H1 (cell line): ENCODE measurements at regions not wholly inside any gene's neighbourhood (a gene's known extent, or its start where the extent isn't known, plus 50 kb on each side); places are given as distances from the start of the nearest gene placed in this dataset.

ENCODE experiments used
- CTCF ChIA-PET: fragments of 300-600 bp; sonication (Branson Sonifier 250); formaldehyde crosslinking; loops from one replicate; lab custom pipeline; 2021; ENCODE audit not compliant: partially characterized antibody; lab: Charles Lee
- POLR2A ChIA-PET: fragments of 300-600 bp; sonication (Branson Sonifier 250); formaldehyde crosslinking; loops from one replicate; lab custom pipeline; 2021; ENCODE audit warnings: inconsistent platforms; ENCODE audit not compliant: partially characterized antibody; lab: Charles Lee
- DNase-seq, 2 experiments: peaks; one replicate each; pipeline versions ENCODE4 v3.0.0 to v3.0.0-alpha.2; 2010 to 2022; ENCODE audit warnings: low spot score in 2 of 2, low read depth in 1 of 2, mixed read lengths in 1 of 2
- FAIRE-seq: peaks from 2 replicates; lab custom pipeline; 2011; peaks lifted over from hg19 to GRCh38; lab: Jason Lieb, UNC
- H2AFZ ChIP-seq: 2 replicates; pipeline ENCODE4 v1.8.1; 2012; ENCODE audit warnings: low read length, inconsistent platforms
- H2AK5ac ChIP-seq: 2 replicates; pipeline ENCODE4 v1.6.1; 2013; ENCODE audit warnings: low read depth, low read length
- H2BK120ac ChIP-seq: replicated peaks from 2 replicates; pipeline ENCODE3; 2013; ENCODE audit warnings: low read depth, low read length, inconsistent platforms
- H2BK12ac ChIP-seq: 2 replicates; pipeline ENCODE4 v1.6.1; 2013; ENCODE audit warnings: low read depth, low read length
- H2BK15ac ChIP-seq: 2 replicates; pipeline ENCODE4 v1.6.1; 2013; ENCODE audit warnings: low read length
- H2BK20ac ChIP-seq: 2 replicates; pipeline ENCODE4 v1.6.1; 2013; ENCODE audit warnings: low read length
- H2BK5ac ChIP-seq: 2 replicates; pipeline ENCODE4 v1.6.1; 2013; ENCODE audit warnings: low read depth, low read length
- H3K14ac ChIP-seq: 2 replicates; pipeline ENCODE4 v1.6.1; 2013; ENCODE audit warnings: inconsistent platforms; ENCODE audit not compliant: insufficient read length
- H3K18ac ChIP-seq: 2 replicates; pipeline ENCODE4 v1.6.1; 2013; ENCODE audit warnings: low read length; ENCODE audit errors: extremely low read depth
- H3K23ac ChIP-seq: 2 replicates; pipeline ENCODE4 v1.6.1; 2013; ENCODE audit warnings: inconsistent platforms; ENCODE audit not compliant: insufficient read length
- H3K23me2 ChIP-seq: 2 replicates; pipeline ENCODE4 v1.6.1; 2013; ENCODE audit warnings: low read depth, low read length
- H3K27ac ChIP-seq: 2 replicates; pipeline ENCODE4 v1.6.1; 2011; ENCODE audit warnings: low read depth, low read length, inconsistent platforms
- H3K27me3 ChIP-seq, 4 experiments: replicated peaks in 1 of 4; 1 replicate in 1 of 4; 2 replicates in 3 of 4; pipeline versions ENCODE4 v1.6.1 to v1.8.1; 2011 to 2013; ENCODE audit warnings: low read length in 3 of 4, mild to moderate bottlenecking in 3 of 4, inconsistent platforms in 2 of 4, mixed read lengths in 2 of 4, moderate library complexity in 1 of 4; ENCODE audit not compliant: control insufficient read depth in 3 of 4, insufficient read depth in 3 of 4; ENCODE audit errors: extremely low read depth in 1 of 4
- H3K36me3 ChIP-seq, 4 experiments: 2 replicates each; pipeline versions ENCODE4 v1.6.1 to v1.8.1; 2011 to 2013; ENCODE audit warnings: mild to moderate bottlenecking in 4 of 4, low read length in 3 of 4, moderate library complexity in 2 of 4, control low read depth in 1 of 4, inconsistent platforms in 1 of 4; ENCODE audit not compliant: insufficient read depth in 4 of 4, control insufficient read depth in 2 of 4
- H3K4ac ChIP-seq: replicated peaks from 2 replicates; pipeline ENCODE3; 2013; ENCODE audit warnings: low read length, low read depth, mixed read lengths, inconsistent platforms; ENCODE audit not compliant: insufficient read length
- H3K4me1 ChIP-seq, 4 experiments: replicated peaks in 1 of 4; 1 replicate in 1 of 4; 2 replicates in 3 of 4; pipeline versions ENCODE4 v1.6.1 to v1.8.1; 2011 to 2013; ENCODE audit warnings: low read length in 3 of 4, inconsistent platforms in 2 of 4, mixed read lengths in 1 of 4; ENCODE audit not compliant: insufficient read depth in 4 of 4, control insufficient read depth in 3 of 4
- H3K4me2 ChIP-seq, 2 experiments: 2 replicates each; pipeline versions ENCODE4 v1.6.1 to v1.8.1; 2011 to 2013; ENCODE audit warnings: low read depth in 2 of 2, low read length in 2 of 2, control low read depth in 1 of 2, inconsistent platforms in 1 of 2, mild to moderate bottlenecking in 1 of 2; ENCODE audit not compliant: insufficient read depth in 1 of 2
- H3K4me3 ChIP-seq, 4 experiments: fragments of 200-600, 300-600 bp in 1 of 4; sonication (generic), shearing (Covaris generic), sonication (Bioruptor Twin) in 1 of 4; 2 replicates each; pipeline versions ENCODE4 v1.5.1 to v1.8.1; 2011 to 2016; ENCODE audit warnings: low read length in 4 of 4, low read depth in 3 of 4, control low read depth in 2 of 4, inconsistent platforms in 2 of 4, mild to moderate bottlenecking in 2 of 4, mixed read lengths in 1 of 4, moderate library complexity in 1 of 4; ENCODE audit not compliant: insufficient read depth in 2 of 4; ENCODE audit errors: extremely low read depth in 1 of 4
- H3K56ac ChIP-seq: replicated peaks from 2 replicates; pipeline ENCODE3; 2013; ENCODE audit warnings: low read depth, mild to moderate bottlenecking, mixed read lengths, low read length, inconsistent platforms; ENCODE audit not compliant: insufficient read length
- H3K79me1 ChIP-seq: 2 replicates; pipeline ENCODE4 v1.6.1; 2013; ENCODE audit warnings: low read depth, low read length, control low read depth
- H3K79me2 ChIP-seq, 2 experiments: 2 replicates each; pipeline versions ENCODE4 v1.6.1 to v1.8.1; 2012 to 2013; ENCODE audit warnings: low read length in 2 of 2, mild to moderate bottlenecking in 2 of 2, inconsistent platforms in 1 of 2; ENCODE audit not compliant: insufficient read depth in 2 of 2, control insufficient read depth in 1 of 2
- H3K9ac ChIP-seq, 4 experiments: replicated peaks in 1 of 4; 1 replicate in 1 of 4; 2 replicates in 3 of 4; pipeline versions ENCODE4 v1.6.1 to v1.8.1; 2011 to 2013; ENCODE audit warnings: low read depth in 3 of 4, low read length in 3 of 4, control low read depth in 2 of 4, mild to moderate bottlenecking in 2 of 4, moderate library complexity in 2 of 4, inconsistent platforms in 1 of 4; ENCODE audit errors: extremely low read depth in 1 of 4
- H3K9me3 ChIP-seq, 2 experiments: 2 replicates each; pipeline versions ENCODE4 v1.6.1 to v1.8.1; 2012 to 2013; ENCODE audit warnings: mild to moderate bottlenecking in 2 of 2, moderate library complexity in 2 of 2, control low read depth in 1 of 2, inconsistent platforms in 1 of 2, low read depth in 1 of 2, low read length in 1 of 2, mixed read lengths in 1 of 2; ENCODE audit not compliant: insufficient read depth in 2 of 2
- H4K20me1 ChIP-seq, 2 experiments: replicated peaks in 1 of 2; 2 replicates each; pipeline versions ENCODE3 to v1.8.1; 2011 to 2013; ENCODE audit warnings: inconsistent platforms in 2 of 2, low read length in 2 of 2, mild to moderate bottlenecking in 1 of 2; ENCODE audit not compliant: insufficient read depth in 2 of 2, control insufficient read depth in 1 of 2
- H4K5ac ChIP-seq: 2 replicates; pipeline ENCODE4 v1.6.1; 2013; ENCODE audit warnings: low read length, low read depth, mixed read lengths, inconsistent platforms; ENCODE audit not compliant: insufficient read length
- H4K8ac ChIP-seq: 2 replicates; pipeline ENCODE4 v1.8.0; 2013; ENCODE audit warnings: mild to moderate bottlenecking, moderate library complexity, low read length, inconsistent platforms; ENCODE audit not compliant: insufficient read depth; ENCODE audit errors: extremely low read depth
- H4K91ac ChIP-seq: replicated peaks from 2 replicates; pipeline ENCODE3; 2013; ENCODE audit warnings: low read length, mixed read lengths, inconsistent platforms; ENCODE audit not compliant: insufficient read length
- CBX5 ChIP-seq: fragments of 300-800, 300-1000 bp; sonication (generic); IDR thresholded peaks from 2 replicates; pipeline ENCODE4 v1.7.1; 2016; ENCODE audit warnings: antibody characterized with exemption, low read length, low read depth
- CEBPB ChIP-seq: IDR thresholded peaks from 2 replicates; pipeline ENCODE4 v1.6.1; 2012; ENCODE audit warnings: low read depth, low read length
- EP300 ChIP-seq, 2 experiments: IDR thresholded peaks; 1 replicate in 1 of 2; 2 replicates in 1 of 2; pipeline ENCODE4 v1.6.1; 2011 to 2012; ENCODE audit warnings: low read depth in 2 of 2, low read length in 2 of 2, mild to moderate bottlenecking in 2 of 2, borderline replicate concordance in 1 of 2, inconsistent platforms in 1 of 2, moderate library complexity in 1 of 2
- EZH2 ChIP-seq: fragments of 200-600 bp; sonication (generic); IDR thresholded peaks from 2 replicates; pipeline ENCODE4 v1.7.1; 2012; ENCODE audit warnings: low read depth, mild to moderate bottlenecking, moderate library complexity, low read length, inconsistent platforms; ENCODE audit not compliant: severe bottlenecking
- KDM4A ChIP-seq: IDR thresholded peaks from one replicate; pipeline ENCODE4 v1.7.1; 2012; ENCODE audit warnings: low read depth, mild to moderate bottlenecking, moderate library complexity, low read length, inconsistent platforms; ENCODE audit not compliant: severe bottlenecking
- MAX ChIP-seq: IDR thresholded peaks from 2 replicates; pipeline ENCODE4 v1.6.1; 2012; ENCODE audit warnings: inconsistent platforms
- RXRA ChIP-seq: IDR thresholded peaks from 2 replicates; pipeline ENCODE4 v1.6.1; 2011; ENCODE audit warnings: low read depth, mild to moderate bottlenecking, low read length, moderate library complexity; ENCODE audit not compliant: insufficient read depth
- SIRT6 ChIP-seq: IDR thresholded peaks from one replicate; pipeline ENCODE4 v1.7.1; 2012; ENCODE audit warnings: low read length, inconsistent platforms
- SUZ12 ChIP-seq: fragments of 200-600 bp; sonication (generic); IDR thresholded peaks from 2 replicates; pipeline ENCODE4 v1.6.1; 2012; ENCODE audit warnings: mild to moderate bottlenecking, inconsistent platforms, low read length, moderate library complexity, mixed read lengths
- TEAD4 ChIP-seq: IDR thresholded peaks from 2 replicates; pipeline ENCODE4 v1.6.1; 2012; ENCODE audit warnings: low read depth, low read length, inconsistent platforms, mixed read lengths
- WGBS, 2 experiments: shearing (Covaris generic) in 1 of 2; methylation state at CpG; one replicate each; pipeline versions ENCODE4 v1.1.6 to v1.1.7; 2013 to 2015; ENCODE audit warnings: low lambda C conversion rate in 2 of 2, mixed read lengths in 2 of 2, inconsistent platforms in 1 of 2, low coverage in 1 of 2, missing lambda C conversion rate in 1 of 2; ENCODE audit not compliant: insufficient replicate concordance in 2 of 2, insufficient coverage in 1 of 2, insufficient read length in 1 of 2; ENCODE audit errors: extremely low coverage in 1 of 2, missing lambda C conversion rate in 1 of 2; 5-methylcytosine and 5-hydroxymethylcytosine counted together
- TF ChIP-seq, protein P1 (sequence below): IDR thresholded peaks from 2 replicates; pipeline ENCODE4 v1.6.1; 2012; ENCODE audit warnings: low read length, inconsistent platforms
- TF ChIP-seq, protein P2 (sequence below): IDR thresholded peaks from 2 replicates; pipeline ENCODE4 v1.6.1; 2011; ENCODE audit warnings: low read length, improper control_type of control experiment

GRCh38 chr10:29957907-29958331 is 101.5 kb downstream of the JCAD start:
- Histone ChIP-seq H3K18ac (no peak overlapping the region), H3K14ac (no peak overlapping the region), H2BK20ac (no peak overlapping the region), H3K9ac (no peak overlapping the region), H2AK5ac (no peak overlapping the region), H3K27me3 (no peaks in the 10 kb centered on the region), H3K79me2 (no peaks in the 10 kb centered on the region), H4K91ac (no peak overlapping the region), H3K27ac (no peak overlapping the region), H3K36me3 (no peaks in the 10 kb centered on the region), H3K4ac (no peak overlapping the region), H2BK15ac (no peak overlapping the region), H2BK5ac (no peak overlapping the region), H2BK12ac (no peak overlapping the region), H3K23ac (no peak overlapping the region), H3K4me2 (no peak overlapping the region), H3K9me3 (no peaks in the 10 kb centered on the region), H4K5ac (no peak overlapping the region), H3K79me1 (no peaks in the 10 kb centered on the region), H2BK120ac (no peak overlapping the region), H4K8ac (no peak overlapping the region), H2AFZ (no peak overlapping the region), H3K4me3 (no peak overlapping the region), H3K56ac (no peak overlapping the region), H3K4me1 (no peaks in the 10 kb centered on the region), H3K23me2 (no peaks in the 10 kb centered on the region), H4K20me1 (no peaks in the 10 kb centered on the region)
- WGBS, 2 experiments: 86% methylated on average over 4 of the region's 4 CpGs; no CpG with 5 or more reads in 1 of the 2 experiments
- DNase-seq (no peak), FAIRE-seq (no peak)
- ChIA-PET CTCF (no interaction called here), POLR2A (no interaction called here)
- TF ChIP-seq MAX (no peak), TEAD4 (no peak), EP300 (IDR thresholded peaks at IDR 0.05; ENCODE audit: borderline replicate concordance in 1 of 2, low read depth in 2 of 2, low read length in 2 of 2) (no peak), SIRT6 (no peak), RXRA (no peak), CEBPB (no peak), CBX5 (no peak), KDM4A (no peak), EZH2 (no peak), SUZ12 (no peak)
- TF ChIP-seq, protein P1, sequence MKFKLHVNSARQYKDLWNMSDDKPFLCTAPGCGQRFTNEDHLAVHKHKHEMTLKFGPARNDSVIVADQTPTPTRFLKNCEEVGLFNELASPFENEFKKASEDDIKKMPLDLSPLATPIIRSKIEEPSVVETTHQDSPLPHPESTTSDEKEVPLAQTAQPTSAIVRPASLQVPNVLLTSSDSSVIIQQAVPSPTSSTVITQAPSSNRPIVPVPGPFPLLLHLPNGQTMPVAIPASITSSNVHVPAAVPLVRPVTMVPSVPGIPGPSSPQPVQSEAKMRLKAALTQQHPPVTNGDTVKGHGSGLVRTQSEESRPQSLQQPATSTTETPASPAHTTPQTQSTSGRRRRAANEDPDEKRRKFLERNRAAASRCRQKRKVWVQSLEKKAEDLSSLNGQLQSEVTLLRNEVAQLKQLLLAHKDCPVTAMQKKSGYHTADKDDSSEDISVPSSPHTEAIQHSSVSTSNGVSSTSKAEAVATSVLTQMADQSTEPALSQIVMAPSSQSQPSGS: no peak
- TF ChIP-seq, protein P2, sequence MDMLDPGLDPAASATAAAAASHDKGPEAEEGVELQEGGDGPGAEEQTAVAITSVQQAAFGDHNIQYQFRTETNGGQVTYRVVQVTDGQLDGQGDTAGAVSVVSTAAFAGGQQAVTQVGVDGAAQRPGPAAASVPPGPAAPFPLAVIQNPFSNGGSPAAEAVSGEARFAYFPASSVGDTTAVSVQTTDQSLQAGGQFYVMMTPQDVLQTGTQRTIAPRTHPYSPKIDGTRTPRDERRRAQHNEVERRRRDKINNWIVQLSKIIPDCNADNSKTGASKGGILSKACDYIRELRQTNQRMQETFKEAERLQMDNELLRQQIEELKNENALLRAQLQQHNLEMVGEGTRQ: no peak
